ENCODE measurements at regions not wholly inside any gene's neighbourhood (a gene's known extent, or its start where the extent isn't known, plus 50 kb on each side); places are given as distances from the start of the nearest gene placed in this dataset.

- no peak for DNase-seq (ENCODE audit: low spot score)
These were observed 268.4 kb upstream of the USP24 start for GRCh38 chr1:55483523-55483922.

DNA sequence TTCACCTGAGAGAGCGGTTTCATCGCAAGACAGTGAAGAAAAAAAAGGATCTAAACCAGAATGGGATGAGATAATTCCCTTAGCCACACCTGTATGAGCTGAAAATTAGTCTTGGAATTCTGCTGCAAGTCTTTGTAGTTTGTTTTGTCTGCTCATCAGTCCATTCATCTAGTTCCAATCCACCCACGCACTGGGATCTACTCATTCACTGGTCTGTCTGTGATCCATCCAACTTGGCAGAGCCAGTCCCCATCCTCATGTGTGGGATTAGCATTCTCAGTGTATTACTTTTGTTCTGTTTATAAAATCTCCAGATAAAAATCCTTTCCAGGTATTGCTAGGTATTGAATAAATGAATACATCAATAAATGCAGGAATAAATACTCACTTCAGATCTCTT lies 266.5 kb upstream of the USP24 start:
- DNase-seq (ENCODE audit: low spot score) = no peak

GRCh38 chr1:55480029-55480795 lies 265.0 kb upstream of the USP24 start:
- DNase-seq (ENCODE audit: low spot score) = no peak

- DNase-seq (ENCODE audit: low spot score) = peak; percentile 13
These were observed 263.6 kb upstream of the USP24 start for GRCh38 chr1:55478742-55479141.

- no peak for DNase-seq (ENCODE audit: low spot score)
These were observed 262.8 kb upstream of the USP24 start for GRCh38 chr1:55477953-55478352.

DNA sequence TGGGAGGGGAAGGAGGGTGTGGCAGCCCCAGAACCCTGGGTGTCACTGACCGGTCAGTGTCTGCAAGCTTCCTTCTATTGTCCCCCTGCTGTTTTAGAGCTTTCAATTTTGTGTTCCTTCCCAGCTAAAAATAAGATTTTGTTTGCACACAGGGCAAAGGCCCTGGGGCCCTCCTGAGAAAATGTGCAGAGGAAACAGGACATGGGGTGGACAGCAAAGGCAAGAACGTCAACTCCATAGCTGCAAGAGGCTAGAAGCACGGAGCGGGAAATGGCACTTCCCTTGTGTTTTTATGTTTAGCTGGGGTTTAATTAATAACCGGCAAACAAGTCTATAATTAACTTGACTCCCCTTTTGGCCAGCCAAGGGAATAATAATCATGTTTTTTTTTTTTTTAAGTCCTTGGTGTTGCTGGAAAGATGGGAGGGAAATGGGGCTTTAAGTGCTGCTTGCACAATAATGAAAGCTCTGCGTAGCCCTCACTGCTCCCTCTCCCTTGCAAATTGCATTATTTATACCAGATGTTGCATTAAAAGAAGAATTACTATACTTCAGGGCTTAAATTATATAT lies 261.4 kb upstream of the USP24 start:
- DNase-seq (ENCODE audit: low spot score) = no peak

DNA sequence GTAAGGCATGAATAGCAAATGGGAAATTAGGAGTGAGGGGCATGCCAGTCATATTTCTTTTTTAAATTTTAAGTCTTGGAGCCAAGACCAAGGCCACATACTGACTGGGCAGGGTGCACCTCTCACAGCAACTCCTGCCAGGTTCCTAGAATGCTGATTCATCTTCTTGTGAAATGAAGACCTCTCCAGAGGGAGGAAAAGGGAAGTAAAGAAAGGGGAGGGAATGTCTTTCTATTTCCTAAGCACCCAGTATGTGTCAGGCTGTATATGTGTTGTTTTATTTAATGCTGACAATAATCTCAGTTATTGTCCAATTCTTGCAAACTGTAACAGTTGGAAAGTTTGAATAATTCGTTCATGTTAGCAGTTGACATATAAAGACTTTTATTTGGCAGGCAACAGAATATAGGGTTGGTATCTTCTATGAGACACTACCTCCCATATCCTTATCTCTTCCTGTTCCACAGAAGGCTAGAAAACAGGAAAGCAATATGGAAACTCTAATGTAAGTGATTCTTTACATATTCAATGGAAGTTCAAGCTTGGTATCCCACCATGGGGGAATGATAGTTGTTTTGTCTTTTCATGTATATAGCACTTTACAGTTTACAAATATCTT lies 259.1 kb upstream of the USP24 start:
- DNase-seq (ENCODE audit: low spot score) = no peak

DNA sequence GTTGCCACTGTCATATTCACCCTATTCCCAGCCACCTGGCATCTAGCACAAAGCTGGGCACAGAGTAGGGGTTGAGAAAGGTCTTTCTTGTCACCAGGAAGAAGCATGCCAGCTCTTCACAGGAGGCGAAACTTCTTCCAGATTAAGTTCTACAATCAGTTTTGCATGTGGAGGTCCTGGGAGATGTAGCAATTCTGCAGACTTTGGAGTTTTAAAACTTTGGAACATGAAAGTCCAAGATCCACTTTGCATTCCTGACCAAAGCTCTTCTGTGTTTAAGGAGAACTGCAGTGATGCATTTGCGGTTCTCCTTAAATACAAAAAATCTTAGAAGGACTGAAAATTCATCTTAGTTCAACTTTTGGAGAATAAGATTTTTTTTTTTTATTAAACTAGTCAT lies 258.5 kb upstream of the USP24 start:
- DNase-seq (ENCODE audit: low spot score) = no peak

- DNase-seq (ENCODE audit: low spot score) = no peak
These were observed 257.6 kb upstream of the USP24 start for GRCh38 chr1:55472784-55473183.

- no peak for DNase-seq (ENCODE audit: low spot score)
These were observed 257.0 kb upstream of the USP24 start for GRCh38 chr1:55472115-55472514.

GRCh38 chr1:55468142-55468795 lies 253.1 kb upstream of the USP24 start:
- DNase-seq (ENCODE audit: low spot score) = no peak

GRCh38 chr1:55466921-55467320 lies 251.8 kb upstream of the USP24 start:
- no peak for DNase-seq (ENCODE audit: low spot score)

GRCh38 chr1:55466373-55466772 lies 251.2 kb upstream of the USP24 start:
- no peak for DNase-seq (ENCODE audit: low spot score)

DNA sequence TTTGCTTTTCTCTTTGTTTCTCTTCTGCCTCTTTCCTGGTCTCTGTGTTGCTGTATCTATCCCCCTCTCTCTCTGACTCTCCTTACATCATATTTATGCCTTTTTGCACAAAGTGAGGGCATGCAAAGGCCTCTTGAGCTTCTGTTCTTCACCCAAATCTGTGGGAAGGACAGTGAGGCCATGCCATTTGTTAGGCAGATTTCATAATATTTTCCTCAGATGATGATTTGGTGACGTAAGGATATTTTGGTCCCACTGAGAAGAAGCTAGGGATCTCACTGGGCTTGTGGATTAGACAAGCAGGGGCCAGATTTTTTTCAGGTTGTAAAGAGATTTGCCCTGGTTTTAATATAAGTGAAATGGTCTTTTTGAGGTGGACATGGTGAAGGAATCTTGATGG lies 249.4 kb upstream of the USP24 start:
- no peak for DNase-seq (ENCODE audit: low spot score)

DNA sequence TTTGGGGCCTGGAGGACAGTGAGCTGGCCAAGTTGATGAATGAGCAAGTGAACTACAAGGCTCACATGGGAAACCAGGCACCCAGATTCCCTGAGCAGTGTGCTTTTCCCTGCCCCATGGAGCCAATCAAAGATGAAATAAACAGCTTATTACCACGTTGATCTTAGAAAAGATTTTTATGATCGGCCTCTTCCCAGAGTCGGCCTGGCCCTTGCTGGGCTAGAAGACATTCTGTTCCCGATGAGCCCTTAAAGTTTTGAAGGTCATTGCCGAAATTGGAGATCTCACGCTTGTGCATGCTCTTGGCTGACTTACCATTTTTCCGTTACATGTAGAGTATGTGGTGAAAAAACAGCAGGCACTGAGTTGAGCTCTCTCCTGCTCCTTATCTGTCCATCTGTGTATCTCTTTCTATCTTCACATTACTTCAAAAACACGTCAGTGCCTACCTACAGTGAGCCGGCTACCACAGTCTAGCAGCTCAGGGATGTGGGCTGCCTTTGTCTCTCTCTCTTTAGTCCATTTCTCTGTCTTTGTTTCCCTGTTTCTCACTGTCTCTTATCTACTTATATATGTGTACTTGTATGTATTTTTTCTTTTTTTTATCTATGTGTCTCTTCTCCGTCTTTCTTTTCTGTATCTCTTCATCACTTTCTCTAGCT lies 248.8 kb upstream of the USP24 start:
- no peak for DNase-seq (ENCODE audit: low spot score)

- DNase-seq (ENCODE audit: low spot score) = no peak
These were observed 242.7 kb upstream of the USP24 start for GRCh38 chr1:55457874-55458273.

- no peak for DNase-seq (ENCODE audit: low spot score)
These were observed 241.8 kb upstream of the USP24 start for GRCh38 chr1:55456971-55457370.

DNA sequence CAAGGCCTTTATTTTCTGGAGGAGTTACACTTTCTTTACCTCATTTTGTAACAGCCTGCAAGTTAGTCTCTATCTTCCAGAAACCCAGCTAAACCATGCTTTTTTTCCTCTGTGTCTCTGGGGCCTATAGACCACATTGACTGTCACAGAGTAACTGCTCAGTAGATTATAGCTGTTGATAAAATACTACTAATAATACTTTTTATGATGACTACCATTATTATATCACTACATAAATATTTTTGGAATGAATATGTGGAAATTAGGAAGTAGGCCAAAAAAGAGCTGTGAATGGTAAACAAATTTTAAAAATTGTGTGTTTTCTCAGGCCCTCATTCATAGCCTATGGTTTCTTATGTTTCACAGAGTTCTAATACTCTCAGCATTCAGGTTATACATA lies 233.1 kb upstream of the USP24 start:
- DNase-seq (ENCODE audit: low spot score) = no peak

GRCh38 chr1:55447488-55447887 lies 232.3 kb upstream of the USP24 start:
- no peak for DNase-seq (ENCODE audit: low spot score)

GRCh38 chr1:55446351-55446750 lies 231.2 kb upstream of the USP24 start:
- no peak for DNase-seq (ENCODE audit: low spot score)

- no peak for DNase-seq (ENCODE audit: low spot score)
These were observed 230.3 kb upstream of the USP24 start for GRCh38 chr1:55445416-55445815.

GRCh38 chr1:55444667-55445066 lies 229.5 kb upstream of the USP24 start:
- DNase-seq (ENCODE audit: low spot score) = no peak

All from SW480 (cell line).